ENCODE measurements at regions not wholly inside any gene's neighbourhood (a gene's known extent, or its start where the extent isn't known, plus 50 kb on each side); places are given as distances from the start of the nearest gene placed in this dataset.

DNA sequence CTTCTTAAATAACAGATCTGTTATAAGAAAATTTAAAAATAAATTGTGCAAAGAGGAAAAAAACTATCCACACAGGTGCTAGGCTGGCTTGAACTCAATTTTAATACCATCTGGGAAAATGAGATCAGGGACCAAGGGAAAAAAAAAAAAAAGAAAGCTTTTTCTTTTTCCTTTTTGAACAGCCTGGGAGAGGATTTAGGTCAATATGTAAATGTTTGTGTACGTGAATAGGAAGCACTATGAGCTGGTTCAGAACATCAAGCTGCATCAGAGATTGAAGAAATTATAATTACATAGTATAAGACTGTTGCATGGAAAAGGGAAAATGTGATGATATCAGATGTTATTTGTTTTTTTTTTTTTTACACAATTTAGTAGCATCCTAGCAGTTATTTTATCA, 548.0 kb downstream of the ARL4A start:
- TF ChIP-seq CTCF (IDR thresholded peaks at IDR 0.05): no peak
- 65 to 73% methylated on average over 1 of the region's 1 CpG for WGBS, 2 donors
- ATAC-seq: no peak
- H3K4me1 ChIP-seq: no peaks in the 10 kb centered on the region
- H3K27ac ChIP-seq: no peak overlapping the region
- no peak for DNase-seq
- no peak for FAIRE-seq
- intact Hi-C loops (cut with DNase I): no loop called here
- no peaks in the 10 kb centered on the region for H3K27me3 ChIP-seq
- no peaks in the 10 kb centered on the region for H3K36me3 ChIP-seq
- H3K9me3 ChIP-seq: no peaks in the 10 kb centered on the region
- H3K4me3 ChIP-seq: no peak overlapping the region

DNA sequence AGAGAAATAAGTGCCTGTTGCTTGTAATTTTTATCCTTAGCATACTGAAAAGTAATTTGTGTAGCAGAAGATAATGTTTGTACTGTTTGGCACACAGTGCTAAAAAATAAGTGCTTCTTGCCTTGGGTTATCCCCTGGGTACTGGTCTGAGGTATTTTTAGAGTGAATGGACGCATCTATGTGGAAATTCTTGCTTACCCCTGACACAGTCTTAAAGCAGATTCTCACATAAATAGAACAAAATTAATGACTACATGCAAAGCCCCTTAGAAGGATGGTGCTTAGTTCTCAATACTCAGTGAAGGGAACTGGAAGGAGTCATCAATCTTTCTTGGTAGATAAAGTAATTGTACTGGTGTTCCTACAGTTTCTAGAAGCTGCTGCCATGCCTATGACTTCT, 548.6 kb downstream of the ARL4A start:
- DNase-seq (no peak), ATAC-seq (no peak), FAIRE-seq (no peak)
- Histone ChIP-seq H3K4me1 (no peaks in the 10 kb centered on the region), H3K4me3 (no peak overlapping the region), H3K27ac (no peak overlapping the region), H3K9me3 (no peaks in the 10 kb centered on the region), H3K36me3 (no peaks in the 10 kb centered on the region), H3K27me3 (no peaks in the 10 kb centered on the region)
- no peak for TF ChIP-seq CTCF (IDR thresholded peaks at IDR 0.05)
- intact Hi-C loops (cut with DNase I): no loop called here
- 69 to 77% methylated on average over 1 of the region's 1 CpG for WGBS, 2 donors

GRCh38 chr7:13240349-13240748, 552.9 kb downstream of the ARL4A start:
- 60% methylated on average over 2 of the region's 2 CpGs for WGBS, 2 donors
- Histone ChIP-seq H3K27ac (no peak overlapping the region), H3K4me1 (no peaks in the 10 kb centered on the region), H3K36me3 (no peaks in the 10 kb centered on the region), H3K4me3 (no peak overlapping the region), H3K27me3 (no peaks in the 10 kb centered on the region), H3K9me3 (no peaks in the 10 kb centered on the region)
- no peak for TF ChIP-seq CTCF (IDR thresholded peaks at IDR 0.05)
- intact Hi-C loops (cut with DNase I): no loop called here
- FAIRE-seq (no peak), DNase-seq (no peak), ATAC-seq (no peak)

DNA sequence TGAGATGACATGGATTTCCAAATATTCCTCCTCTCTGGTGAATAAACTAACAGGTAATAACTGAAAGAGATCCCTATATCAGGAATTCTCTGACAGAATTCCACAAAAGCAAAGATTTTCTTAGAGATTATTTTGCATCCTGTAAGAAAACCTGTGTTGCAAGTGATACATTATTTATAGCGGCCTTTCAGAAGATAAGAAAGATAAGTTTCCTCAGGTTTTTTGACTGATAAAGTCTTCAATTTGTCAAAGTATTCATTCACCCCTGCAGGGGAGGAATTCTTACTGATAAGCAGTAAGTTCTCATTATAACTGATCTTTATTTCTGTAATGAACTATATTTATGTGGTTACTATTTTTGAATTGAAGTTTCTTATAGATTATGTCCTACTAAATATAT, 554.0 kb downstream of the ARL4A start:
- H3K4me3 ChIP-seq: no peak overlapping the region
- intact Hi-C loops (cut with DNase I): no loop called here
- WGBS, 2 donors: 26 to 39% methylated on average over 1 of the region's 1 CpG
- TF ChIP-seq CTCF (IDR thresholded peaks at IDR 0.05): no peak
- H3K27me3 ChIP-seq: no peaks in the 10 kb centered on the region
- no peaks in the 10 kb centered on the region for H3K9me3 ChIP-seq
- H3K27ac ChIP-seq: no peak overlapping the region
- FAIRE-seq: no peak
- H3K4me1 ChIP-seq: no peaks in the 10 kb centered on the region
- DNase-seq: no peak
- H3K36me3 ChIP-seq: no peaks in the 10 kb centered on the region
- ATAC-seq: no peak

- TF ChIP-seq CTCF (IDR thresholded peaks at IDR 0.05): no peak
- no peak for DNase-seq
- H3K27me3 ChIP-seq: no peaks in the 10 kb centered on the region
- intact Hi-C loops (cut with DNase I): no loop called here
- H3K4me3 ChIP-seq: no peak overlapping the region
- no peaks in the 10 kb centered on the region for H3K4me1 ChIP-seq
- no peak for FAIRE-seq
- H3K36me3 ChIP-seq: no peaks in the 10 kb centered on the region
- H3K27ac ChIP-seq: no peak overlapping the region
- ATAC-seq: no peak
- 71 to 74% methylated on average over 6 of the region's 6 CpGs for WGBS, 2 donors
- no peaks in the 10 kb centered on the region for H3K9me3 ChIP-seq
These were observed 570.2 kb downstream of the ARL4A start for GRCh38 chr7:13257661-13258060.
